ENCODE measurements at regions not wholly inside any gene's neighbourhood (a gene's known extent, or its start where the extent isn't known, plus 50 kb on each side); places are given as distances from the start of the nearest gene placed in this dataset.

GRCh38 chr4:112942077-112942476, 107.4 kb upstream of the ANK2 start:
- no peak overlapping the region for H3K27ac ChIP-seq
- no peaks in the 10 kb centered on the region for H3K36me3 ChIP-seq
- DNase-seq, result no peak
- no peaks in the 10 kb centered on the region for H3K9me3 ChIP-seq
- TF ChIP-seq POLR2A (IDR thresholded peaks at IDR 0.05) (no peak), CTCF (IDR thresholded peaks at IDR 0.05) (no peak), POLR2AphosphoS5 (IDR thresholded peaks at IDR 0.05) (no peak), EP300 (IDR thresholded peaks at IDR 0.05) (no peak)
- intact Hi-C loops (cut with DNase I; ENCODE audit: low total_unique reads), result no loop called here
- 77 to 84% (median 80%) methylated on average over 2 of the region's 2 CpGs for WGBS, 5 donors
- no peak overlapping the region for H3K4me3 ChIP-seq
- no peaks in the 10 kb centered on the region for H3K27me3 ChIP-seq
- no peaks in the 10 kb centered on the region for H3K4me1 ChIP-seq

GRCh38 chr4:112942997-112943396, 106.5 kb upstream of the ANK2 start:
- Histone ChIP-seq H3K27ac (no peak overlapping the region), H3K9me3 (no peaks in the 10 kb centered on the region), H3K4me3 (no peak overlapping the region), H3K27me3 (no peaks in the 10 kb centered on the region), H3K36me3 (no peaks in the 10 kb centered on the region), H3K4me1 (no peaks in the 10 kb centered on the region)
- intact Hi-C loops (cut with DNase I; ENCODE audit: low total_unique reads), result no loop called here
- TF ChIP-seq CTCF (IDR thresholded peaks at IDR 0.05) (no peak), POLR2AphosphoS5 (IDR thresholded peaks at IDR 0.05) (no peak), POLR2A (IDR thresholded peaks at IDR 0.05) (no peak), EP300 (IDR thresholded peaks at IDR 0.05) (no peak)
- WGBS, 5 donors, result 75 to 85% (median 79%) methylated on average over 2 of the region's 2 CpGs
- DNase-seq, result no peak

GRCh38 chr4:112944006-112944405, 105.4 kb upstream of the ANK2 start:
- Histone ChIP-seq H3K27me3 (no peaks in the 10 kb centered on the region), H3K27ac (no peak overlapping the region), H3K36me3 (no peaks in the 10 kb centered on the region), H3K4me3 (no peak overlapping the region), H3K4me1 (no peaks in the 10 kb centered on the region), H3K9me3 (no peaks in the 10 kb centered on the region)
- intact Hi-C loops (cut with DNase I; ENCODE audit: low total_unique reads), result no loop called here
- DNase-seq, result no peak
- no peak for TF ChIP-seq POLR2A (IDR thresholded peaks at IDR 0.05)
- no peak for TF ChIP-seq EP300 (IDR thresholded peaks at IDR 0.05)
- TF ChIP-seq POLR2AphosphoS5 (IDR thresholded peaks at IDR 0.05), result no peak
- TF ChIP-seq CTCF (IDR thresholded peaks at IDR 0.05), result no peak

GRCh38 chr4:112946127-112946526, 103.3 kb upstream of the ANK2 start:
- Histone ChIP-seq H3K4me3 (no peak overlapping the region), H3K27ac (no peak overlapping the region), H3K4me1 (no peaks in the 10 kb centered on the region), H3K27me3 (no peaks in the 10 kb centered on the region), H3K9me3 (no peaks in the 10 kb centered on the region), H3K36me3 (no peaks in the 10 kb centered on the region)
- intact Hi-C loops (cut with DNase I; ENCODE audit: low total_unique reads), result no loop called here
- 57 to 70% (median 62%) methylated on average over 7 of the region's 7 CpGs for WGBS, 5 donors
- DNase-seq, result peak in 1 of 2 donors; percentile 20
- TF ChIP-seq POLR2A (IDR thresholded peaks at IDR 0.05), result no peak
- TF ChIP-seq POLR2AphosphoS5 (IDR thresholded peaks at IDR 0.05), result no peak
- no peak for TF ChIP-seq EP300 (IDR thresholded peaks at IDR 0.05)
- TF ChIP-seq CTCF (IDR thresholded peaks at IDR 0.05), result no peak
